HepG2 (cell line): ENCODE measurements at regions not wholly inside any gene's neighbourhood (a gene's known extent, or its start where the extent isn't known, plus 50 kb on each side); places are given as distances from the start of the nearest gene placed in this dataset.

ENCODE experiments used
- ATAC-seq: fragments of 200-7000 bp; cut with Tn5 transposase; 3 replicates; pipeline ENCODE4 v1.9.1; 2020; ENCODE audit warnings: mild to moderate bottlenecking, moderate library complexity
- BruUV-seq: library from RNA; stranded (reverse); fragments of 400-500 nt; replicated peaks from 2 replicates; lab custom pipeline; 2021; lab: Mats Ljungman, UMichigan
- CTCF ChIA-PET: fragments of 300-600 bp; formaldehyde crosslinking; extraction: SDS; loops from one replicate; lab custom pipeline; 2021; ENCODE audit warnings: low total read pairs, inconsistent platforms, low intra/inter-chr PET ratio; lab: Yijun Ruan, JAX
- POLR2A ChIA-PET: fragments of 350-600 bp; sonication (Branson Sonifier 250); formaldehyde crosslinking; loops from one replicate; lab custom pipeline; 2020; ENCODE audit warnings: antibody characterized with exemption, inconsistent platforms; lab: Yijun Ruan, JAX
- DNase-seq: peaks from one replicate; pipeline ENCODE4 v3.0.0-alpha.2; 2015; ENCODE audit warnings: low spot score
- FAIRE-seq: peaks from 3 replicates; lab custom pipeline; 2011; peaks lifted over from hg19 to GRCh38; lab: Jason Lieb, UNC
- H2AFZ ChIP-seq: one replicate; pipeline ENCODE4 v1.6.1; 2011; ENCODE audit warnings: low read length, inconsistent platforms
- H3K27ac ChIP-seq: fragments of 300-600 bp; 3 replicates; pipeline ENCODE4 v1.8.0; 2011; ENCODE audit warnings: mixed run types, mild to moderate bottlenecking, mixed read lengths, low read length, inconsistent platforms; ENCODE audit not compliant: insufficient read depth; ENCODE audit errors: extremely low read length
- H3K27me3 ChIP-seq, 2 experiments: fragments of 200-600 bp in 1 of 2; 2 replicates in 1 of 2; 3 replicates in 1 of 2; pipeline versions ENCODE4 v1.6.0 to v1.8.0; 2011; ENCODE audit warnings: low read length in 2 of 2, mild to moderate bottlenecking in 2 of 2, moderate library complexity in 2 of 2, inconsistent platforms in 1 of 2; ENCODE audit not compliant: insufficient read depth in 2 of 2, control insufficient read depth in 1 of 2
- H3K36me3 ChIP-seq, 2 experiments: fragments of 200-600 bp in 1 of 2; replicated peaks in 1 of 2; 2 replicates in 1 of 2; 3 replicates in 1 of 2; pipeline versions ENCODE4 v1.5.1 to v1.8.0; 2011; ENCODE audit warnings: low read length in 2 of 2, inconsistent platforms in 1 of 2; ENCODE audit not compliant: insufficient read depth in 2 of 2, control insufficient read depth in 1 of 2
- H3K4me1 ChIP-seq: 2 replicates; pipeline ENCODE4 v1.5.1; 2012; ENCODE audit warnings: low read length, inconsistent platforms; ENCODE audit not compliant: insufficient read depth
- H3K4me2 ChIP-seq: 2 replicates; pipeline ENCODE4 v1.6.0; 2011; ENCODE audit warnings: low read depth, low read length, inconsistent platforms
- H3K4me3 ChIP-seq, 3 experiments: fragments of 200-600 bp in 1 of 3; sonication (generic), shearing (Covaris generic) in 1 of 3; replicated peaks in 1 of 3; 2 replicates each; pipeline ENCODE4 v1.5.1; 2011 to 2016; ENCODE audit warnings: low read length in 3 of 3, inconsistent platforms in 2 of 3, low read depth in 2 of 3, mild to moderate bottlenecking in 2 of 3, control low read depth in 1 of 3, mixed read lengths in 1 of 3; ENCODE audit not compliant: insufficient read depth in 1 of 3
- H3K79me2 ChIP-seq: one replicate; pipeline ENCODE4 v1.6.1; 2011; ENCODE audit warnings: low read length, inconsistent platforms; ENCODE audit not compliant: insufficient read depth
- H3K9ac ChIP-seq: 2 replicates; pipeline ENCODE4 v1.6.0; 2011; ENCODE audit warnings: mild to moderate bottlenecking, low read depth, low read length, inconsistent platforms; ENCODE audit not compliant: insufficient read depth
- H3K9me3 ChIP-seq: 2 replicates; pipeline ENCODE4 v1.5.1; 2012; ENCODE audit warnings: mild to moderate bottlenecking, low read length
- H4K20me1 ChIP-seq: 2 replicates; pipeline ENCODE4 v1.6.0; 2011; ENCODE audit warnings: inconsistent platforms, mild to moderate bottlenecking, low read length, moderate library complexity; ENCODE audit not compliant: insufficient read depth
- KLF6 ChIP-seq: IDR thresholded peaks from 2 replicates; pipeline ENCODE4 v1.8.0; 2016; ENCODE audit warnings: missing biosample characterization, missing genetic modification reagents
- MAFF ChIP-seq: IDR thresholded peaks from 2 replicates; pipeline ENCODE4 v1.6.1; 2011; ENCODE audit warnings: low read depth, low read length, improper control_type of control experiment
- MAFK ChIP-seq, 2 experiments: IDR thresholded peaks in 1 of 2; conservative IDR thresholded peaks in 1 of 2; 2 replicates each; pipeline ENCODE4 v1.6.1; 2011; ENCODE audit warnings: improper control_type of control experiment in 2 of 2, low read length in 2 of 2
- SUZ12 ChIP-seq: fragments of 150-350 bp; IDR thresholded peaks from 2 replicates; pipeline ENCODE4 v1.6.1; 2014; ENCODE audit warnings: low read depth, low read length
- WGBS: methylation state at CpG from one replicate; pipeline ENCODE4 v1.1.6; 2017; ENCODE audit warnings: low lambda C conversion rate; 5-methylcytosine and 5-hydroxymethylcytosine counted together
- in situ Hi-C: cut with HindIII; loops from 2 replicates; pipeline ENCODE4 v1.10.0; 2017; ENCODE audit warnings: low pct_unique_long_range_greater_than_20kb; ENCODE audit not compliant: extremely low pct_ligation_motif_present
- intact Hi-C: fragments of 100-400 bp; cut with micrococcal nuclease; formaldehyde crosslinking; loops from one replicate; pipeline ENCODE4 v1.10.0; 2022; ENCODE audit not compliant: unreplicated experiment
- TF ChIP-seq, protein P1 (sequence below): sonication (generic); formaldehyde crosslinking; IDR thresholded peaks from 2 replicates; pipeline ENCODE4 v1.5.0; 2020; ENCODE audit warnings: missing genetic modification reagents
- TF ChIP-seq, protein P2 (sequence below): IDR thresholded peaks from 2 replicates; pipeline ENCODE4 v1.4.0; 2020; ENCODE audit warnings: mild to moderate bottlenecking, missing genetic modification reagents

DNA sequence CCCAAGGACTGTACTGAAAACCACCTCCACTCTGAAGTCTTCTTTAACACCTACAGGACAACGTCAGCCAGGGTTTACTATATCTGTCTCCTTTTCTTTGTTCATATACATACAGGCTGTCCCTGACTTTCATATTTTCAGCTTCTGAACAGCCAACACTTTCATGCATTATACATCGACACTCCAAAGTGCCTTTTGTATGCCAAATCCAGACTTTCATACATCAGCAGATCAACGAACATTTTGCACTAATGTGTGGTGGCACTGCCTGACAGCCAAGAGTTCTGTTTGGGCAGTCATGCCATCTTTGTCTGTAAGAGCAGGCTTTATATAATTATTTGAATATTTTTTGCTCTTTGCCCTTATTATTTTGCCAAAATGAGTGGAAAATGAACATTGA lies 487.4 kb downstream of the CETN3 start (continued):
- TF ChIP-seq, protein P1, sequence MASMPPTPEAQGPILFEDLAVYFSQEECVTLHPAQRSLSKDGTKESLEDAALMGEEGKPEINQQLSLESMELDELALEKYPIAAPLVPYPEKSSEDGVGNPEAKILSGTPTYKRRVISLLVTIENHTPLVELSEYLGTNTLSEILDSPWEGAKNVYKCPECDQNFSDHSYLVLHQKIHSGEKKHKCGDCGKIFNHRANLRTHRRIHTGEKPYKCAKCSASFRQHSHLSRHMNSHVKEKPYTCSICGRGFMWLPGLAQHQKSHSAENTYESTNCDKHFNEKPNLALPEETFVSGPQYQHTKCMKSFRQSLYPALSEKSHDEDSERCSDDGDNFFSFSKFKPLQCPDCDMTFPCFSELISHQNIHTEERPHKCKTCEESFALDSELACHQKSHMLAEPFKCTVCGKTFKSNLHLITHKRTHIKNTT (CRISPR knock-in tag), result no peak
- TF ChIP-seq SUZ12, result no peak
- TF ChIP-seq KLF6 (CRISPR knock-in tag), result no peak

DNA sequence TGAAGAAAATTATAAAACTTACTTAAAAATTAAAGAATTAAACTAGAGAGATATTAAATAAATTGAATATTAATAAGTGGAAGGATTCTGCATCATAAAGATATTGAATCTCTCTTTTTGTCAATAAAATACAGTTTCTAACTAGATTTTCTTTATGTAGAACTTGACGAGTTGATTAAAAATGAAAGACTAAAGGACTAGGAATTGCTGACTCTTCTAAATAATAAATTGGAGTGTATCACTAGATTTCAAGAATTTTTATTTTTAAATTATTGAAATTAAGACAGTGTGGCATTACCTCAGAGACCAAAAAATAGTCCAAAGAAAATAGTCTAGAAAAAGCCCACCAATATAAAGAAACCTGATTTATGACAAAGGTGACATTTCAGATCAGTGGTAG lies 492.4 kb downstream of the CETN3 start:
- Histone ChIP-seq H3K27ac (no peak overlapping the region), H3K36me3 (no peaks in the 10 kb centered on the region), H3K79me2 (no peaks in the 10 kb centered on the region), H3K9me3 (peaks cover 29% of the 10 kb centered on the region), H3K27me3 (no peaks in the 10 kb centered on the region; a peak in 1 of 5 replicates), H3K4me2 (no peak overlapping the region)
- POLR2A ChIA-PET, result no interaction called here
- no peak for DNase-seq
- ATAC-seq, result no peak
- FAIRE-seq, result no peak
- TF ChIP-seq MAFF (peak; percentile 51; the same call in 1 of the 2 replicates), MAFK (conservative IDR thresholded peaks at IDR 0.05 in 1 of 2, IDR thresholded peaks at IDR 0.05 in 1 of 2; ENCODE audit: low read length in 2 of 2) (peak; percentile 3 to 75; a peak in 2 of 4 replicates)
- TF ChIP-seq, protein P2, sequence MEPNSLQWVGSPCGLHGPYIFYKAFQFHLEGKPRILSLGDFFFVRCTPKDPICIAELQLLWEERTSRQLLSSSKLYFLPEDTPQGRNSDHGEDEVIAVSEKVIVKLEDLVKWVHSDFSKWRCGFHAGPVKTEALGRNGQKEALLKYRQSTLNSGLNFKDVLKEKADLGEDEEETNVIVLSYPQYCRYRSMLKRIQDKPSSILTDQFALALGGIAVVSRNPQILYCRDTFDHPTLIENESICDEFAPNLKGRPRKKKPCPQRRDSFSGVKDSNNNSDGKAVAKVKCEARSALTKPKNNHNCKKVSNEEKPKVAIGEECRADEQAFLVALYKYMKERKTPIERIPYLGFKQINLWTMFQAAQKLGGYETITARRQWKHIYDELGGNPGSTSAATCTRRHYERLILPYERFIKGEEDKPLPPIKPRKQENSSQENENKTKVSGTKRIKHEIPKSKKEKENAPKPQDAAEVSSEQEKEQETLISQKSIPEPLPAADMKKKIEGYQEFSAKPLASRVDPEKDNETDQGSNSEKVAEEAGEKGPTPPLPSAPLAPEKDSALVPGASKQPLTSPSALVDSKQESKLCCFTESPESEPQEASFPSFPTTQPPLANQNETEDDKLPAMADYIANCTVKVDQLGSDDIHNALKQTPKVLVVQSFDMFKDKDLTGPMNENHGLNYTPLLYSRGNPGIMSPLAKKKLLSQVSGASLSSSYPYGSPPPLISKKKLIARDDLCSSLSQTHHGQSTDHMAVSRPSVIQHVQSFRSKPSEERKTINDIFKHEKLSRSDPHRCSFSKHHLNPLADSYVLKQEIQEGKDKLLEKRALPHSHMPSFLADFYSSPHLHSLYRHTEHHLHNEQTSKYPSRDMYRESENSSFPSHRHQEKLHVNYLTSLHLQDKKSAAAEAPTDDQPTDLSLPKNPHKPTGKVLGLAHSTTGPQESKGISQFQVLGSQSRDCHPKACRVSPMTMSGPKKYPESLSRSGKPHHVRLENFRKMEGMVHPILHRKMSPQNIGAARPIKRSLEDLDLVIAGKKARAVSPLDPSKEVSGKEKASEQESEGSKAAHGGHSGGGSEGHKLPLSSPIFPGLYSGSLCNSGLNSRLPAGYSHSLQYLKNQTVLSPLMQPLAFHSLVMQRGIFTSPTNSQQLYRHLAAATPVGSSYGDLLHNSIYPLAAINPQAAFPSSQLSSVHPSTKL (CRISPR knock-in tag), result no peak
- TF ChIP-seq, all 625 proteins: peak for 2
- Histone ChIP-seq H3K4me1 (no peaks in the 10 kb centered on the region), H4K20me1 (no peaks in the 10 kb centered on the region), H2AFZ (no peak overlapping the region), H3K4me3 (no peak overlapping the region), H3K9ac (no peak overlapping the region)
- in situ Hi-C loops, result no loop called here
- intact Hi-C loops, result no loop called here
- no TSS peak for BruUV-seq
- 6% methylated on average over 1 of the region's 1 CpG for WGBS
- CTCF ChIA-PET, result no interaction called here
